Activated CD4-positive, alpha-beta T cell treated with anti-CD3 and anti-CD28 coated beads for 36 hours (primary cell): ENCODE measurements at regions not wholly inside any gene's neighbourhood (a gene's known extent, or its start where the extent isn't known, plus 50 kb on each side); places are given as distances from the start of the nearest gene placed in this dataset.

ENCODE experiments used
- ATAC-seq: fragments of 200-7000 bp; cut with Tn5 transposase; one replicate; pipeline ENCODE4 v1.10.0; 2021; ENCODE audit warnings: mild to moderate bottlenecking, moderate library complexity
- CTCF ChIA-PET: fragments of 350-600 bp; sonication (Branson Sonifier 250); formaldehyde crosslinking; loops from one replicate; lab custom pipeline; 2021; ENCODE audit warnings: antibody characterized with exemption; lab: Charles Lee
- POLR2A ChIA-PET: fragments of 350-600 bp; sonication (Branson Sonifier 250); formaldehyde crosslinking; loops from one replicate; lab custom pipeline; 2021; ENCODE audit warnings: antibody characterized with exemption, inconsistent platforms; lab: Charles Lee
- DNase-seq: peaks from one replicate; pipeline ENCODE4 v3.0.0-alpha.2; 2020
- H3K27ac Mint-ChIP-seq: one replicate; pipeline ENCODE4 v1.8.0; 2021; ENCODE audit warnings: mixed read lengths
- H3K27me3 Mint-ChIP-seq: one replicate; pipeline ENCODE4 v1.8.0; 2021; ENCODE audit warnings: mixed read lengths
- H3K36me3 Mint-ChIP-seq: one replicate; pipeline ENCODE4 v1.8.0; 2021; ENCODE audit warnings: low read depth, mixed read lengths
- H3K4me1 Mint-ChIP-seq: one replicate; pipeline ENCODE4 v1.8.0; 2021; ENCODE audit warnings: mixed read lengths
- H3K4me3 Mint-ChIP-seq: one replicate; pipeline ENCODE4 v1.8.0; 2021; ENCODE audit warnings: mild to moderate bottlenecking, moderate library complexity, mixed read lengths
- H3K9me3 Mint-ChIP-seq: one replicate; pipeline ENCODE4 v1.8.0; 2021; ENCODE audit warnings: low read depth, mixed read lengths
- intact Hi-C, 2 experiments: fragments of 100-400 bp; cut with DNase I in 1 of 2; cut with micrococcal nuclease in 1 of 2; formaldehyde crosslinking; loops; one replicate each; pipeline versions ENCODE4 v1.14.2 to v1.15.1; 2022 to 2024; cut with DNase I, micrococcal nuclease

DNA sequence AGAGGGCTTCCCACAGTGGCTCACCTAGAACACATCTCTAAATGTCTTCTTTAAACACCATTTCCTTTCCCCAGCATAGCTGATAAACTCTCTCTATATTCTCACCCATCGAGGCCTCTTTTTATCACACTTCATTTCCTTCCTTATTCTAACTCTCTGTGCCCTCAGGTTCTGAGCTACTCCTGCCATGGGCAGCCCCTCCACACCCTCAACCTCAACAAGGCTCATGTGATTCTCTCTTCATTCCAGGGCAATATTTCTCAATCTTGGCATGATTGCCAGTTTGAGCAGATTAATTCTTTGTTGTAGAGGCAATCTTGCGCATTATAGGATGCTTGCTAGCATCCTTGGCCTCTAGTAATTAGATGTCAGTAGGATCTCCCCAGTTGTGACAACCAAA lies 999.1 kb downstream of the TSN start:
- peaks cover 8% of the 10 kb centered on the region for H3K9me3 Mint-ChIP-seq

GRCh38 chr2:122755281-122755780 lies 999.9 kb downstream of the TSN start:
- H3K27ac Mint-ChIP-seq = no peak overlapping the region
- H3K9me3 Mint-ChIP-seq = peaks cover 8% of the 10 kb centered on the region
- ATAC-seq = no peak
- no peaks in the 10 kb centered on the region for H3K36me3 Mint-ChIP-seq
- no peak for DNase-seq
- intact Hi-C loops = no loop called here
- ChIA-PET CTCF (no interaction called here), POLR2A (no interaction called here)
- H3K27me3 Mint-ChIP-seq = no peaks in the 10 kb centered on the region
- no peak overlapping the region for H3K4me3 Mint-ChIP-seq
- no peaks in the 10 kb centered on the region for H3K4me1 Mint-ChIP-seq

More for the DNA sequence above, 999.1 kb downstream of the TSN start:
- Mint-ChIP-seq H3K27me3 (no peaks in the 10 kb centered on the region), H3K36me3 (no peaks in the 10 kb centered on the region), H3K27ac (no peak overlapping the region), H3K4me3 (no peak overlapping the region), H3K4me1 (no peaks in the 10 kb centered on the region)
- POLR2A ChIA-PET = no interaction called here
- ATAC-seq = no peak
- no peak for DNase-seq
- CTCF ChIA-PET = no interaction called here
- intact Hi-C loops = no loop called here

GRCh38 chr2:122758967-122759366 lies 1003.5 kb downstream of the TSN start:
- no peak for ATAC-seq
- Mint-ChIP-seq H3K4me1 (no peaks in the 10 kb centered on the region), H3K36me3 (no peaks in the 10 kb centered on the region), H3K9me3 (peaks cover 14% of the 10 kb centered on the region), H3K27me3 (no peaks in the 10 kb centered on the region), H3K27ac (no peak overlapping the region), H3K4me3 (no peak overlapping the region)
- intact Hi-C loops = no loop called here
- ChIA-PET POLR2A (no interaction called here), CTCF (no interaction called here)
- no peak for DNase-seq

DNA sequence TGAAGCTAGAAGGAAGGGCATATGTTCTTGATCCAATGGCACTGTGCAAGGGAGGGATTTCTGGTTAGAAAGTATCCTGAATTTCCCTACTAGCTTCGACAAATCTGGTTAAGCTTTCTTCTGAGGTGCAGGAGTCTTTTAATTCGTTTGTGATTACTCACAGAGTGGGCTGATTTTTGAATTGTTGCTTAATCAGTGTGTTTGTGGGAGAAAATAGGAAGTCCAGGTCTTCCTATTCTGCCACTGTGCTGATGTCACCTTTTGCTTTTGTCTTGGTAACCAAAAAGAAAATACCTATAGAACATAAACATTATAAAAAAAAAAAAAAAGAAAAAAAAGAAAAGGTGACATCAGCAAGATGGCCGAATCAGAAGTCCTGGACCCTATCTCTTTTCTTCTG lies 1008.6 kb downstream of the TSN start:
- intact Hi-C loops = no loop called here
- Mint-ChIP-seq H3K27ac (no peak overlapping the region), H3K36me3 (no peaks in the 10 kb centered on the region), H3K27me3 (no peaks in the 10 kb centered on the region), H3K4me1 (no peaks in the 10 kb centered on the region), H3K9me3 (peaks cover 19% of the 10 kb centered on the region), H3K4me3 (no peak overlapping the region)
- no peak for DNase-seq
- no peak for ATAC-seq
- ChIA-PET CTCF (no interaction called here), POLR2A (no interaction called here)

DNA sequence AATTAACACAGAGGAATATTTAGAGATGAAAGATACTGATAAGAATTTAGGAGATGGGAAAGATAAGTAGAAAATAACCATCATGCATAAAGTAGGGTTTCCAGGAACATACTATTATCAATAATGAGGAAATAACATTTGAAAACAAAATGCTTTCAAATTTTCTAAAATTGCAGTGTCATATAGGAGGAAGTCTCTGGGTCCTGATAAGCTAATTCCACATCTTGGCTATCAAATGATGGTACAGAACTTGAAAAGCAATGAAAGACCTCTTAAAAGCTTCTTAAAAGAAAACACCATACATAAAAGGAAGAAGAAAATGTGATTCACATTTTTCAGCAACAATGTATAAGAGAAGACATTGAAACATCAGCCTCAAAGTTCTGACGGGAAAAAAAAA lies 1024.8 kb downstream of the TSN start:
- Mint-ChIP-seq H3K4me1 (no peaks in the 10 kb centered on the region), H3K27me3 (no peaks in the 10 kb centered on the region), H3K27ac (no peak overlapping the region), H3K36me3 (no peaks in the 10 kb centered on the region), H3K4me3 (no peak overlapping the region), H3K9me3 (peaks cover 13% of the 10 kb centered on the region)
- DNase-seq (no peak), ATAC-seq (no peak)
- intact Hi-C loops = no loop called here
- ChIA-PET CTCF (no interaction called here), POLR2A (no interaction called here)

DNA sequence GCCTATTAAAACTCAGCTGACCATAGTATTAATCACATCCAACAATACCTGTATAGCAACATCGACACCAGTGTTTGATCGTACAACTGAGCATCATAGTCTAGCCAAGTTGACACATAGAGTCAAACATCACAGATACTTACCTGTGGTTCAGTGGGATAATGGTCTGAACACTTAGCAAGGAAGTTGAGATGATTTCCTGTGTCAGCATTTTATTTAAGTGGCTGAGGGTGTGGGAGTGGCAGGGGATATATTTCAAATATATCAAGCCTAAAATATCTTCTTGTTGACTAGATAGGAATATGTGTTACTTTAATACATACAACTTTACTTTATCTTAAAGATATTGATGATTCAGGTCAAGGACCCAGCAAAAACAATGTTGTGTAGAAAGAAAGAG lies 1038.6 kb downstream of the TSN start:
- intact Hi-C loops = no loop called here
- no peaks in the 10 kb centered on the region for H3K4me1 Mint-ChIP-seq
- no peak overlapping the region for H3K4me3 Mint-ChIP-seq
- ChIA-PET CTCF (no interaction called here), POLR2A (no interaction called here)
- DNase-seq = no peak
- no peaks in the 10 kb centered on the region for H3K36me3 Mint-ChIP-seq
- no peaks in the 10 kb centered on the region for H3K27me3 Mint-ChIP-seq
- ATAC-seq = no peak
- H3K27ac Mint-ChIP-seq = no peak overlapping the region
- no peaks in the 10 kb centered on the region for H3K9me3 Mint-ChIP-seq

DNA sequence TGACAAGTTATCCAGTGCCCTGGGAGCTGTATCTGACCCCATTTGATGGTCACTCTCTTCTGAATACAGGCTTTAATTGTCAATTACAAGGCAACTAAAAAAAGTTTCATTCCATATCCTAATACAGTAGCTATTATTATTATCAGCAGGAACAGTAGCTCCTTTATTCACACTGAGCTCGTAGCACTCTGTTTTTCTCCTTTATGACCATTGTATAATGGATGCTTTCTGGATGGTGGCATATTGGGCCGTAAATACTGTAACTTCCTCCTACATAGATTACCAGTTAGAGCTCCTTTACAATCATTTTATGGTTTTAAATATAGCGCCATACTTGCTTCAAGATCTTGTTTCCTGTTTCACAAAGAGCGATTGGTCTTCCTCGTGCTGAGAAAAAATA lies 1040.3 kb downstream of the TSN start:
- ChIA-PET POLR2A (no interaction called here), CTCF (no interaction called here)
- no peak for ATAC-seq
- Mint-ChIP-seq H3K9me3 (peaks cover 3% of the 10 kb centered on the region), H3K36me3 (no peaks in the 10 kb centered on the region), H3K27me3 (no peaks in the 10 kb centered on the region), H3K27ac (no peak overlapping the region), H3K4me3 (no peak overlapping the region), H3K4me1 (no peaks in the 10 kb centered on the region)
- no peak for DNase-seq
- intact Hi-C loops = no loop called here

GRCh38 chr2:122799391-122799790 lies 1043.9 kb downstream of the TSN start:
- DNase-seq = no peak
- intact Hi-C loops = no loop called here
- Mint-ChIP-seq H3K27me3 (no peaks in the 10 kb centered on the region), H3K36me3 (no peaks in the 10 kb centered on the region), H3K4me1 (no peaks in the 10 kb centered on the region), H3K27ac (no peak overlapping the region), H3K9me3 (peaks cover 3% of the 10 kb centered on the region), H3K4me3 (no peak overlapping the region)
- ATAC-seq = no peak
- POLR2A ChIA-PET = no interaction called here
- CTCF ChIA-PET = no interaction called here

- CTCF ChIA-PET = no interaction called here
- Mint-ChIP-seq H3K4me1 (no peaks in the 10 kb centered on the region), H3K9me3 (peaks cover 3% of the 10 kb centered on the region), H3K27ac (no peak overlapping the region), H3K36me3 (no peaks in the 10 kb centered on the region), H3K4me3 (no peak overlapping the region), H3K27me3 (no peaks in the 10 kb centered on the region)
- DNase-seq (no peak), ATAC-seq (no peak)
- POLR2A ChIA-PET = no interaction called here
- intact Hi-C loops = no loop called here
These were observed 1045.3 kb downstream of the TSN start for GRCh38 chr2:122800781-122801180.

- Mint-ChIP-seq H3K27me3 (no peaks in the 10 kb centered on the region), H3K36me3 (no peaks in the 10 kb centered on the region), H3K9me3 (peaks cover 7% of the 10 kb centered on the region), H3K27ac (no peak overlapping the region), H3K4me3 (no peak overlapping the region), H3K4me1 (no peaks in the 10 kb centered on the region)
- ATAC-seq (no peak), DNase-seq (no peak)
- ChIA-PET CTCF (no interaction called here), POLR2A (no interaction called here)
- intact Hi-C loops = no loop called here
These were observed 1049.0 kb downstream of the TSN start for GRCh38 chr2:122804494-122804893.

- Mint-ChIP-seq H3K9me3 (peaks cover 4% of the 10 kb centered on the region), H3K4me1 (no peaks in the 10 kb centered on the region), H3K36me3 (no peaks in the 10 kb centered on the region), H3K4me3 (no peak overlapping the region), H3K27ac (no peak overlapping the region), H3K27me3 (no peaks in the 10 kb centered on the region)
- DNase-seq (no peak), ATAC-seq (no peak)
- intact Hi-C loops = no loop called here
- CTCF ChIA-PET = no interaction called here
- POLR2A ChIA-PET = no interaction called here
These were observed 1049.9 kb downstream of the TSN start for GRCh38 chr2:122805346-122805745.

- Mint-ChIP-seq H3K4me1 (no peaks in the 10 kb centered on the region), H3K9me3 (peaks cover 15% of the 10 kb centered on the region), H3K36me3 (no peaks in the 10 kb centered on the region), H3K27ac (no peak overlapping the region), H3K27me3 (no peaks in the 10 kb centered on the region), H3K4me3 (no peak overlapping the region)
- CTCF ChIA-PET = no interaction called here
- POLR2A ChIA-PET = no interaction called here
- ATAC-seq = no peak
- no peak for DNase-seq
- intact Hi-C loops = no loop called here
These were observed 1053.0 kb downstream of the TSN start for GRCh38 chr2:122808286-122808969.
